ENCODE measurements at regions not wholly inside any gene's neighbourhood (a gene's known extent, or its start where the extent isn't known, plus 50 kb on each side); places are given as distances from the start of the nearest gene placed in this dataset.
"Not testable (repeated sequence)": the region's sequence is repeated elsewhere in the genome, so short reads cannot be mapped to it uniquely, and the experiment has no call there.

DNA sequence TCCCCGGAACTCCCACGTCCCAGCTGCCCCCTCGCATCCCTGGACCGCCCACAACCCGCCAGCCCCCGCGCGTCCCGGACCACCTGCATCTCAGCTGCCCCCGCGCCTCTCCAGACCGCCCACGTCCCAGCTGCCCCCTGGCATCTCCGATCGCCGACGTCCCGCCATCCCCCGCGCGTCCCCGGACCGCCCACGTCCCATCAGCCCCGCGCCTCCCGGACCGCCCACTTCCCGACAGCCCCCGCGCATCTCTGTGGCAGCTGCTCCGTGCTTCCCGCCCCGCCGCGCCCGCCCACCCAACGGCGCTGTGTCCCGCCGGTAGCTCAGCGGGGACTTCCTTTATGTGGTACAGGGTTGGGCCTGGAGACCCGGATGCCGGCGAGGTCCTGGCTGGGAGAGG, 955.8 kb downstream of the TMEM121 start:
- not testable (repeated sequence) for DNase-seq (ENCODE audit: low read depth); H3K4me3 ChIP-seq (ENCODE audit: low read depth, low read length)

DNA sequence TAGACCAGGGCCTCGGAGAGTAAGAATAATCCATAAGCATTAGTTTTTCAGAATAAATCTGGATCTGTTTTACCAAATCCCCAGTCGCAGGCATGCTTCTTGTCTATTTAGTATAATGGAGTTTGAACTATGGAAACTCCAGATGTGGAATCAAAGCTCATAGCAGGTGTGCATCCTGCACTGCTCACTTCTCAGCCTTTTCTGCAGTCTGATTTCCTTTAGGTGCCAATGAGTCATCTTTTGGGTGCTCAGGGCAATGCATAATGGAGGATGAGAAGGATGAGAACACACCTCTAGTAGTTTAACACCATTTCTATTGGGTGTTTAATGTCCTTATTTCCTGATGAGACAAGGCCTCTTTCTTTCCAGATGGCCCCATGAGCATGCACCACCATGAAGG, 961.2 kb downstream of the TMEM121 start:
- no peak for TF ChIP-seq CTCF (IDR thresholded peaks at IDR 0.05; ENCODE audit: insufficient read depth, low read depth, low read length, missing control alignments)
- no peak overlapping the region for H3K4me3 ChIP-seq (ENCODE audit: low read depth, low read length)
- DNase-seq (ENCODE audit: low read depth): no peak

- TF ChIP-seq CTCF (IDR thresholded peaks at IDR 0.05; ENCODE audit: insufficient read depth, low read depth, low read length, missing control alignments): no peak
- no peak overlapping the region for H3K4me3 ChIP-seq (ENCODE audit: low read depth, low read length)
- DNase-seq (ENCODE audit: low read depth): no peak
Measured at GRCh38 chr14:106488291-106488690, 961.9 kb downstream of the TMEM121 start.

DNA sequence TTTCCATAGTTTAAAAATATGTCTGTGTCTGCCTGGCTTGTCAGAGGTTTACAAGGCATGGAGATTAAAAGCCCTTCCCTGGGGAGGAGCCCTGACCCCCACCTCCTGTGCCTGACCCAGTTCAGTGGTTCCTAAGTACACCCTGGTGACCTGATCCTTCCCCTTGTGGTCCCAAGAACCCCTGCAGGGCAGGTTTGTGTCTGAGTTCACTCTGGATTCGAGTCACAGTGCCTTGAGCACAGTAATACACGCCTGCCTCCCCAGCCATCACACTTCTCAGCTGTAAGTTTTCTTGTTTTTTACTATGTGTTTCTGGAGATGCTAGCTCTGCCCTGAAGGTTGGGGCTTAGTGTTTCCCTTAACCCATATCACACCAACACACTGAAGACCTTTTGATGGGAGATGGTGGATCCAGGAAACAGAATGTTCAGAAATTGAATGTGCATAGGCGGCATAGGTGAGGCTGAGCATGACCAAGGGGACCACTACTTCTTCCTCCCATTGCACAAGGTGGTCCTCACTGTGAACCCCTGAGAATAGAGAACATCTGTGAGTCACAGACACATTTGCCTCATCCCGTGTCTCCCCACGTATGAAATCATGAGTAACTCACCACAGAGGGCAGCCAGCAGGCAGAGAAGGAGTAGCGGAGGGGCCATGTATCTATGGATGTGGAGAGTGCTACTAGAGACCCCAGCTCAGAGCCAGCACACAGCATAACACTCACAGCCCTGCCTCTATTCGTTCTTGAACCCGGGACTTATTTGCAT, 962.9 kb downstream of the TMEM121 start:
- TF ChIP-seq CTCF (IDR thresholded peaks at IDR 0.05; ENCODE audit: insufficient read depth, low read depth, low read length, missing control alignments): no peak
- no peak for DNase-seq (ENCODE audit: low read depth)
- H3K4me3 ChIP-seq (ENCODE audit: low read depth, low read length): no peak overlapping the region

GRCh38 chr14:106490442-106490841, 964.1 kb downstream of the TMEM121 start:
- DNase-seq (ENCODE audit: low read depth): no peak
- no peak for TF ChIP-seq CTCF (IDR thresholded peaks at IDR 0.05; ENCODE audit: insufficient read depth, low read depth, low read length, missing control alignments)
- no peak overlapping the region for H3K4me3 ChIP-seq (ENCODE audit: low read depth, low read length)

- peak; percentile 34 for TF ChIP-seq CTCF (IDR thresholded peaks at IDR 0.05; ENCODE audit: insufficient read depth, low read depth, low read length, missing control alignments)
- no peak for DNase-seq (ENCODE audit: low read depth)
- no peak overlapping the region for H3K4me3 ChIP-seq (ENCODE audit: low read depth, low read length)
Measured at GRCh38 chr14:106491851-106492250, 965.5 kb downstream of the TMEM121 start.

DNA sequence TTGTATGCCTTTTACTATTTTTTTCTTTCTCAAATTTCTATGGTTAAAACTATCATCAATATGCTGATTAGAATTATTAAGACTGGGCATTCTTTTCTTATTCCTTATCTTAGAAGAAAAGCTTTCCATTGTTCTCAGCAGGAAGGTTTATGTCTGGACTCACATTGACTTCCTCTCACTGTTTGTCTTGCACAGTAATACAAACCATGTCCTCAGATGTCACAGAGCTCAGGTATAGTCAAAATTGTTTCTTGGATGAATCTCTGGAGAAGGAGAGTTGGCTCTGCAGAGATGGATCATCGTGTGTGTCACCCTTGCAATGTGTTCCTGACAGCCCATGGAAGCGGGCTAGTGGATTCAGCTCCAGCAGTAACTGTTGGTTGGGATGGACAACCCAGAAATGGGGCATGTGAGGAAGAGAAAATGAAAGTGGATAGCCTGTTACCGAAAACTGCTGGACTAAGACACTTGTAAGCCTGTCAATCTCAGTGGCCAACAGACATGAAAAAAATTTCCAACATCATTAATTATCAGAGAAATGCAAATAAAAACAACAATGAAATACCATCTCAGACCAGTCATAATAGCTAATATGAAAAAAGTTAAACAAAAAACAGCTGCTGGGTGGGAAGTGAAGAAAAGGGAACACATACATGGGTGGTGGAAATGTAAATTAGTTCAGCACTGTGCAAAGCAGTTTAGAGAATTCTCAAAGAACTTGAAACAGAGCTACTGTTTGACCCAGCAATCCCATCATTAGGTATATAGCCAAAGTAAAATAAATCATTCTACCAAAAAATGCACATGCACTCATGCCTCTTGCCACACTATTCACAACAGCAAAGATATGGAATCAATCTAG, 967.8 kb downstream of the TMEM121 start:
- no peak for TF ChIP-seq CTCF (IDR thresholded peaks at IDR 0.05; ENCODE audit: insufficient read depth, low read depth, low read length, missing control alignments)
- no peak overlapping the region for H3K4me3 ChIP-seq (ENCODE audit: low read depth, low read length)
- DNase-seq (ENCODE audit: low read depth): no peak
